LHCN-M2 (cell line): ENCODE measurements at regions not wholly inside any gene's neighbourhood (a gene's known extent, or its start where the extent isn't known, plus 50 kb on each side); places are given as distances from the start of the nearest gene placed in this dataset.

Source experiments
- DNase-seq: peaks from one replicate; pipeline ENCODE4 v3.0.0-alpha.2; 2012; ENCODE audit warnings: low read depth

- no peak for DNase-seq
Measured at GRCh38 chr7:371119-371778, 81.3 kb downstream of the FOXL3 start.

- DNase-seq = no peak
Measured at GRCh38 chr7:371779-372545, 82.0 kb downstream of the FOXL3 start.

- no peak for DNase-seq
Measured at GRCh38 chr7:372546-372931, 82.6 kb downstream of the FOXL3 start.

GRCh38 chr7:372932-373791 lies 83.2 kb downstream of the FOXL3 start:
- DNase-seq = no peak

- no peak for DNase-seq
Measured at GRCh38 chr7:373818-374705, 84.1 kb downstream of the FOXL3 start.

GRCh38 chr7:374706-375311 lies 84.8 kb downstream of the FOXL3 start:
- no peak for DNase-seq

- no peak for DNase-seq
Measured at GRCh38 chr7:375321-375831, 85.4 kb downstream of the FOXL3 start.

GRCh38 chr7:375901-376305 lies 85.9 kb downstream of the FOXL3 start:
- no peak for DNase-seq

- DNase-seq = no peak
Measured at GRCh38 chr7:376306-377079, 86.5 kb downstream of the FOXL3 start.

- no peak for DNase-seq
Measured at GRCh38 chr7:377080-378040, 87.4 kb downstream of the FOXL3 start.

GRCh38 chr7:378041-378420 lies 88.1 kb downstream of the FOXL3 start:
- no peak for DNase-seq

GRCh38 chr7:378551-379455 lies 88.8 kb downstream of the FOXL3 start:
- DNase-seq = no peak

GRCh38 chr7:379456-380138 lies 89.6 kb downstream of the FOXL3 start:
- no peak for DNase-seq

GRCh38 chr7:380139-380485 lies 90.1 kb downstream of the FOXL3 start:
- DNase-seq = no peak

- no peak for DNase-seq
Measured at GRCh38 chr7:380711-381210, 90.8 kb downstream of the FOXL3 start.

- no peak for DNase-seq
Measured at GRCh38 chr7:381211-382042, 91.5 kb downstream of the FOXL3 start.
